SK-N-SH (cell line): ENCODE measurements at regions not wholly inside any gene's neighbourhood (a gene's known extent, or its start where the extent isn't known, plus 50 kb on each side); places are given as distances from the start of the nearest gene placed in this dataset.

Experiments used
- ELF1 ChIP-seq: IDR thresholded peaks from 2 replicates; pipeline ENCODE4 v1.4.0; 2012
- EZH2phosphoT487 ChIP-seq: fragments of 200-600 bp; sonication (generic); IDR thresholded peaks from 2 replicates; pipeline ENCODE4 v1.6.1; 2017; ENCODE audit warnings: low read depth, mixed run types, mild to moderate bottlenecking, antibody characterized with exemption, moderate library complexity, borderline replicate concordance
- FOXJ3 ChIP-seq: sonication (generic); formaldehyde crosslinking; IDR thresholded peaks from 2 replicates; pipeline ENCODE4 v1.5.1; 2020; ENCODE audit warnings: mild to moderate bottlenecking, missing genetic modification reagents
- FOXM1 ChIP-seq: IDR thresholded peaks from 2 replicates; pipeline ENCODE4 v1.4.0; 2012; ENCODE audit warnings: low read depth, mild to moderate bottlenecking
- POLR2AphosphoS5 ChIP-seq: IDR thresholded peaks from 2 replicates; pipeline ENCODE4 v1.6.1; 2012; ENCODE audit warnings: low read depth, low read length
- RAD21 ChIP-seq: IDR thresholded peaks from 2 replicates; pipeline ENCODE4 v1.6.1; 2012; ENCODE audit warnings: mild to moderate bottlenecking, low read length
- RCOR1 ChIP-seq: fragments of 150-350 bp; IDR thresholded peaks from 2 replicates; pipeline ENCODE4 v1.6.1; 2017; ENCODE audit warnings: antibody characterized with exemption, low read length
- SIN3A ChIP-seq: IDR thresholded peaks from 2 replicates; pipeline ENCODE4 v1.6.1; 2012; ENCODE audit warnings: low read depth, mild to moderate bottlenecking, low read length, moderate library complexity, borderline replicate concordance
- TCF12 ChIP-seq: IDR thresholded peaks from 2 replicates; pipeline ENCODE4 v1.4.0; 2012
- YY1 ChIP-seq: IDR thresholded peaks from 2 replicates; pipeline ENCODE4 v1.4.0; 2012; ENCODE audit warnings: low read depth, mild to moderate bottlenecking
- TF ChIP-seq, protein P1 (sequence below): IDR thresholded peaks from 2 replicates; pipeline ENCODE4 v1.4.0; 2012; ENCODE audit warnings: low read depth, borderline replicate concordance
- TF ChIP-seq, protein P2 (sequence below): fragments of 200-600 bp; sonication (generic); IDR thresholded peaks from 2 replicates; pipeline ENCODE4 v1.6.1; 2017; ENCODE audit warnings: antibody characterized with exemption, mild to moderate bottlenecking, moderate library complexity
- TF ChIP-seq, protein P3 (sequence below): IDR thresholded peaks from 2 replicates; pipeline ENCODE4 v1.4.0; 2012; ENCODE audit warnings: low read depth
- TF ChIP-seq, protein P4 (sequence below): IDR thresholded peaks from 2 replicates; pipeline ENCODE4 v1.6.1; 2012; ENCODE audit warnings: mild to moderate bottlenecking, low read depth, low read length, moderate library complexity

DNA sequence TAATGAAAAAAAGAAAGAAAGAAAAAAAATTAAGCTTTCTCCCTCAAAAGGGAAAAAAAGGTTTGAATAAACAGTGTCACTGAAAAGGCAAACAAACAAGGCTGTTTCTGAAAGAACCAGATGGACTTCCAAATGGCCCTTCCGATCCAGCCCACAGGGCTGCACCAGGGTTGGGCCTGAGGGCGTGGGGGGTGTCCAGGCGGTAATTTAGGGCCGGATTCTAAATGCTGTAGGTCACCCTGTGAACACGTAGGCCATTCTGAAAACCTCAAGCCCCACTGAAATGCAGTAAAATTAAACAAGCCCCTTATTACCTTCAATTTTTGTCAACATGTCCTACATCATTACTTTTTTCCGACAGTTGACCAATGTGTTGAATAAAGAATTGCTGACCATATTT lies 132.1 kb downstream of the HSD17B3 start:
- no peak for TF ChIP-seq RCOR1
- TF ChIP-seq, protein P1, sequence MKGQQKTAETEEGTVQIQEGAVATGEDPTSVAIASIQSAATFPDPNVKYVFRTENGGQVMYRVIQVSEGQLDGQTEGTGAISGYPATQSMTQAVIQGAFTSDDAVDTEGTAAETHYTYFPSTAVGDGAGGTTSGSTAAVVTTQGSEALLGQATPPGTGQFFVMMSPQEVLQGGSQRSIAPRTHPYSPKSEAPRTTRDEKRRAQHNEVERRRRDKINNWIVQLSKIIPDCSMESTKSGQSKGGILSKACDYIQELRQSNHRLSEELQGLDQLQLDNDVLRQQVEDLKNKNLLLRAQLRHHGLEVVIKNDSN = no peak
- TF ChIP-seq, protein P2, sequence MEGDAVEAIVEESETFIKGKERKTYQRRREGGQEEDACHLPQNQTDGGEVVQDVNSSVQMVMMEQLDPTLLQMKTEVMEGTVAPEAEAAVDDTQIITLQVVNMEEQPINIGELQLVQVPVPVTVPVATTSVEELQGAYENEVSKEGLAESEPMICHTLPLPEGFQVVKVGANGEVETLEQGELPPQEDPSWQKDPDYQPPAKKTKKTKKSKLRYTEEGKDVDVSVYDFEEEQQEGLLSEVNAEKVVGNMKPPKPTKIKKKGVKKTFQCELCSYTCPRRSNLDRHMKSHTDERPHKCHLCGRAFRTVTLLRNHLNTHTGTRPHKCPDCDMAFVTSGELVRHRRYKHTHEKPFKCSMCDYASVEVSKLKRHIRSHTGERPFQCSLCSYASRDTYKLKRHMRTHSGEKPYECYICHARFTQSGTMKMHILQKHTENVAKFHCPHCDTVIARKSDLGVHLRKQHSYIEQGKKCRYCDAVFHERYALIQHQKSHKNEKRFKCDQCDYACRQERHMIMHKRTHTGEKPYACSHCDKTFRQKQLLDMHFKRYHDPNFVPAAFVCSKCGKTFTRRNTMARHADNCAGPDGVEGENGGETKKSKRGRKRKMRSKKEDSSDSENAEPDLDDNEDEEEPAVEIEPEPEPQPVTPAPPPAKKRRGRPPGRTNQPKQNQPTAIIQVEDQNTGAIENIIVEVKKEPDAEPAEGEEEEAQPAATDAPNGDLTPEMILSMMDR = no peak
- TF ChIP-seq RAD21 = no peak
- no peak for TF ChIP-seq YY1
- TF ChIP-seq, protein P3, sequence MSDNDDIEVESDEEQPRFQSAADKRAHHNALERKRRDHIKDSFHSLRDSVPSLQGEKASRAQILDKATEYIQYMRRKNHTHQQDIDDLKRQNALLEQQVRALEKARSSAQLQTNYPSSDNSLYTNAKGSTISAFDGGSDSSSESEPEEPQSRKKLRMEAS = no peak
- no peak for TF ChIP-seq FOXM1
- no peak for TF ChIP-seq POLR2AphosphoS5
- no peak for TF ChIP-seq FOXJ3 (CRISPR knock-in tag)
- TF ChIP-seq, protein P4, sequence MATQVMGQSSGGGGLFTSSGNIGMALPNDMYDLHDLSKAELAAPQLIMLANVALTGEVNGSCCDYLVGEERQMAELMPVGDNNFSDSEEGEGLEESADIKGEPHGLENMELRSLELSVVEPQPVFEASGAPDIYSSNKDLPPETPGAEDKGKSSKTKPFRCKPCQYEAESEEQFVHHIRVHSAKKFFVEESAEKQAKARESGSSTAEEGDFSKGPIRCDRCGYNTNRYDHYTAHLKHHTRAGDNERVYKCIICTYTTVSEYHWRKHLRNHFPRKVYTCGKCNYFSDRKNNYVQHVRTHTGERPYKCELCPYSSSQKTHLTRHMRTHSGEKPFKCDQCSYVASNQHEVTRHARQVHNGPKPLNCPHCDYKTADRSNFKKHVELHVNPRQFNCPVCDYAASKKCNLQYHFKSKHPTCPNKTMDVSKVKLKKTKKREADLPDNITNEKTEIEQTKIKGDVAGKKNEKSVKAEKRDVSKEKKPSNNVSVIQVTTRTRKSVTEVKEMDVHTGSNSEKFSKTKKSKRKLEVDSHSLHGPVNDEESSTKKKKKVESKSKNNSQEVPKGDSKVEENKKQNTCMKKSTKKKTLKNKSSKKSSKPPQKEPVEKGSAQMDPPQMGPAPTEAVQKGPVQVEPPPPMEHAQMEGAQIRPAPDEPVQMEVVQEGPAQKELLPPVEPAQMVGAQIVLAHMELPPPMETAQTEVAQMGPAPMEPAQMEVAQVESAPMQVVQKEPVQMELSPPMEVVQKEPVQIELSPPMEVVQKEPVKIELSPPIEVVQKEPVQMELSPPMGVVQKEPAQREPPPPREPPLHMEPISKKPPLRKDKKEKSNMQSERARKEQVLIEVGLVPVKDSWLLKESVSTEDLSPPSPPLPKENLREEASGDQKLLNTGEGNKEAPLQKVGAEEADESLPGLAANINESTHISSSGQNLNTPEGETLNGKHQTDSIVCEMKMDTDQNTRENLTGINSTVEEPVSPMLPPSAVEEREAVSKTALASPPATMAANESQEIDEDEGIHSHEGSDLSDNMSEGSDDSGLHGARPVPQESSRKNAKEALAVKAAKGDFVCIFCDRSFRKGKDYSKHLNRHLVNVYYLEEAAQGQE = no peak
- TF ChIP-seq ELF1 = no peak
- no peak for TF ChIP-seq SIN3A
- no peak for TF ChIP-seq EZH2phosphoT487
- no peak for TF ChIP-seq TCF12
